Activated CD4-positive, alpha-beta T cell treated with anti-CD3 and anti-CD28 coated beads for 4 hours (primary cell): ENCODE measurements at regions not wholly inside any gene's neighbourhood (a gene's known extent, or its start where the extent isn't known, plus 50 kb on each side); places are given as distances from the start of the nearest gene placed in this dataset.
"Not testable (repeated sequence)": the region's sequence is repeated elsewhere in the genome, so short reads cannot be mapped to it uniquely, and the experiment has no call there.

Experiments
- DNase-seq, 2 donors: peaks; one replicate each; pipeline ENCODE4 v3.0.0-alpha.2; 2020

DNA sequence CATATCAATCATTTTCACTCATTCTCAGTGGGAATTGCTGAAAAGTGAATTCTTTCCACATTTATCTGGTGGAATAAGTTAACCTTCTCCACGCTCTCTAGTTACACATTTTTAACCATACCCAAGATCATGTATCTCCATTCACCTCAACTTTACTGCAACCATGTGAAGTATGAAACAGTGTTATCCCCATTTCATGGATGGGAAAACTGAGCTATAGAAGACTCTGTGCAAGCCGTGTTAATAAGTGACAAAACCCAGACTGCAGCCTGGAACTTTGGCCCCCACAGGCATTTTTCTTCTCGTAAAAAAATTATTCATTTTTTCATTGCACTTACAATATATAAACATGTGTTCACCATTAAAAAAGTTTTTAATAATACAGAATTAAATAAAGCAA is 82.4 kb upstream of the CCND2 start:
- no peak for DNase-seq

DNA sequence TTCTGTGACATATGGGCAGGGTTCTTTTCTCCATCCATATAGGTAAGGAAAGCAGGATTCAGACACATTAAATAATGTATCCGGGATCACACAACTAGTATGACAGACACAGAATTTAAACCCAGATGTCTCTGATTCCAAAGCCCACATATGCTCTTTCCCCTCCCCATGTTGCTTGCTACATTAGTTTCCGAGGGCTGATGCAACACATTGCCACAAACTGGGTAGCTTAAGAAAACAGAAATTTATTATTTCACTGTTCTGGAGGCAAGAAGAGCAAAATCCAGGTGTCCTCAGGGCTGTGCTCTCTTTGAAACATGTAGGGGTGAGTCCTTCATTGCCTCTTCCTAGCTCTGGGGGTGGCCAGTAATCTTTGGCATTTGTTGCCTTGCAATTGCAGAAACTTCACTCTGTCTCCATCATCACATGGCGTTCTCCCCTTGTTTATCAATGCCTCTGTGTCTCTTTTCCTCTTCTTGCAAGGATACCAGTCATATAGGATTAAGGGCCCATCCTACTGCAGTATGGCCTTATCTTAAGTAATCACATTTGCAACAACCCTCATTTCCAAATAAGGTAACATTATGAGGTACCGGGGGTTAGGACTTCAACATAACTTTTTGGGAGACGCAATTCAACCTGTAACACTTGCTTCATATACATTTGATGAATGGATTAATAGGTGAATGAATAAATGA is 83.0 kb upstream of the CCND2 start:
- no peak for DNase-seq

DNA sequence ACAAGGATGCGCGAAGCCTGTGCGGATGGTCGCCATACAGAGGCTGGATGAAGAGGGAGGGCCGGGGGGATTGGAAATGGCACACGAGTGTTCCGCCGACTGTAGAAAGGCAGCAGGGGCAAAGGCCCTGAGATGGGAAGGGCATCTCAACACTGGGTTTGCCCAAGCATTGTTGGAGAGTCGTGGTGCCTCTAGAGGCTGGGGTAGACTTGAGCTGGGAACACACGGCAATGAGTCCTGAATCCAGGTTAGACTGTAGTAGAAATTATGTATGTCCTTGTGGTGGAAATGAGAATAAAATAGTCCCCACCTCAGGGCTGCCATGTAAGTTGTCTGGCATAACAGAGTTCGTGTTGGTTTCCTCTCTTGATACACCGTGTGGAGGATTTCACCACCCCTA is 83.8 kb upstream of the CCND2 start:
- no peak for DNase-seq

DNA sequence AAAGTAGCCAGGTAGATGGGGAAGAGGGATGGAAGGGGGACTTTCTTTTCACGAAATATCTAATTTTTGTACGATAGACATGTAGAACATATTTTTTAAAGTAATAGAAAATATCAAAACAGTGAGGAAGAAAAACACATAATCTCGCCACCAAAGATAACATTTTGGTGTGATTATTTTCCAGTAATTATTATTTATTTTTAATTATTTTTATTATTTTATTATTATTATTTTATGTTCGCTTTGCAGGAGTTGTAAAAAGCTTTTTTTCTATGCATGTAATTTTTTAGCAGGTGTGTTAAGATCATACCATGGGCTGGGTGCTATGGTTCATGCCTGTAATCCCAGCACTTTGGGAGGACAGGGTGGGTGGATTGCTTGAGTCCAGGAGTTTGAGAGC is 85.6 kb upstream of the CCND2 start:
- DNase-seq, result no peak

DNA sequence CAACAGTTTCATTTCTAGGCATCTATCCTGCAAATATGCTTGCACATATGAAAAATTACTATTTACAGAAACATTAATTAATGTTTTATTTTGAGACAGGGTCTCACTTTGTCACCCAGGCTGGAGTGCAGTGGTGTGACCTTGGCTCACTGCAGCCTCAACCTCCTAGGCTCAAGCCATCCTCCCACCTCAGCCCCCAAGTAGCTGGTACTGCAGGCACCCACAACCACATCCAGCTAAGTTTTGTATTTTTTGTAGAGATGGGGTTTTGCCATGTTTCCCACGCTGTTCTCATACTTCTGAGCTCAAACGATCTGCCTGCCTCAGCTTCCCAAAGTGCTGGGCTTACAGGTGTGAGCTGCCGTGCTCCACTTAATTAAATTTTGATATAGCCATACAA is 86.2 kb upstream of the CCND2 start:
- DNase-seq, result not testable (repeated sequence)

DNA sequence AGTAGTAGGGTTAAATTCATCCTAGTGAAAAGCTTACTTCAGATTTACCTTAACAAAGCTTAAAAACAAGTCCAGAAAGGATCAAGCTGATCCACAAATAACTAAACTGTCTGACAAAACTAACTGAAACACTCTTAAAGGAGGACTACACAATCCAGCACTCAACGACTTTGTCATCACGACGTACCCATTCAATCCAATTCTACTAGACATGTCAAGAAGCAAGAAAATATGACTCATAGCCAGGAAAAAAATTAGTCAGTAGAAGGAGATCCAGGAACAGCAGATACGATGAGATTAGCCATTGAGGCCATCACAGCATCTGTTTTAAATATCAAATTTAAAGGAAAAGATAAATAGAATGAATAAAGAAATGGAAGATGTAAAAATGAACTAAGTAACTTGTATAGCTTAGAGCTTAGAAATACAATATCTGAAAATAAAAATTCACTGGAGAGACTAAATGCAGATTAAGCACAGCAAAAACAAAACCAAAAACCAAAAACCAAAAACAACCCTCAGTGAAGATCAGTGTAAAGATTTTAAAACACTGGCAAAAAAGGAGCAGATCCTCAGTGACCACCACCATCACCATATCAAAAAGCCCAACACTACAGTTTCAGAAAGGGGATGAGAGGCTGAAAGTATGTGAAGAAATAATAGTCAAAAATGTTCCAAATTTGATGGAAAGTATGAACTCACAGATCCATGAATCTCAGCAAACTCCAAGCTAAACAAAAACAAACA is 95.0 kb upstream of the CCND2 start:
- DNase-seq, result no peak

DNA sequence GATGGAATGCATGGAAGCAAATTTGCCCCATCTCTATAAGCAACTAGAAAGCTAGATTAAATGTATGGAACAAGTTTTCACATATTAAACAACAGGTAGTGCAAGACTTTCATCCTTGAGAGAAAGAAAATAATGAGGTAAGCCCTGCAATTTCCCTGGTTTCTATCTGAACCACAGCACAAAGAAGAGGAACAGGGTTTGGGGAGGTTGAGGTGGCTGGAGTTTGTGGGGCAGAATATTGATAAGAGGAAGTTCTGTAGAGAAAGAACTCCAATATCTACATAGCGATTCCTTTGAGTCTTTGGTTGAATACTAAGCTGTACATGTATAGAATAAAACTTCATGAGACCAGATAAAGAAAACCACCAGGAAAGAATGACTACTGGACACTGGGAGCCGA is 96.3 kb upstream of the CCND2 start:
- no peak for DNase-seq

DNA sequence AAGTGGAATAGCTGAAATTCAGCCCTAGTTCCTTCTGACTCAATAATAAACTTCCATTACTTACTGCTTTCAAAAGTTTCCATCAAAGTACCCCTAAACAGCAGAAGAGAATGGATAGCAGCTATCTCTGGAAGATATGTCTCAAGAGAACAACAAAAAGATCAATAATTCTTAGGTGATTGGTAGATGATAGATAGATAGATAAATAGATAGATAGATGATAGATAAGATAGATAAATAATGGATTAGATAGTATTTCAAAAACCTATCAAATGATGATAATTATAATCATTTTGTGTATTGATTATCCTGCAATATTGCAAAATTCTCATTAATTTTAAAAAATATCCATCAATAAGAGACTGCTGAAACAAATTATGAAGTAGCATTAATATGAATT is 97.4 kb upstream of the CCND2 start:
- DNase-seq, result no peak

DNA sequence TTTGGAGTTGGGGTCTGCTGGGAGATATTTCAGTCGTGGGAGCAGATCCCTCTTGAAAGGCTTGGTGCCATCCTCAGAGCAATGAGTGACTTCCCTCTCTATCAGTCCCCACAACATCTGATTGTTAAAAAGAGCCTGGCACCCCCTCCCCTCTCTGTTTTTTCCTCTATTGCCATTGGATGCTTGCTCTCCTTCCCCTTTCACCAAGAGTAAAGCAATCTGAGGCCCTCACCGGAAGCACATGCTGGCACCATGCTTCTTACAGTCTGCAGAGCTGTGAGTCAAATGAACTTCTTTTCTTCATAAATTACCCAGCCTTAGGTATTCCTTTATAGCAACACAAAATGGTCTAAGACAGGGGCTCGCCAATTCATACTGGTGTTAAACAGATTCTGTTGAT is 99.1 kb upstream of the CCND2 start:
- no peak for DNase-seq

DNA sequence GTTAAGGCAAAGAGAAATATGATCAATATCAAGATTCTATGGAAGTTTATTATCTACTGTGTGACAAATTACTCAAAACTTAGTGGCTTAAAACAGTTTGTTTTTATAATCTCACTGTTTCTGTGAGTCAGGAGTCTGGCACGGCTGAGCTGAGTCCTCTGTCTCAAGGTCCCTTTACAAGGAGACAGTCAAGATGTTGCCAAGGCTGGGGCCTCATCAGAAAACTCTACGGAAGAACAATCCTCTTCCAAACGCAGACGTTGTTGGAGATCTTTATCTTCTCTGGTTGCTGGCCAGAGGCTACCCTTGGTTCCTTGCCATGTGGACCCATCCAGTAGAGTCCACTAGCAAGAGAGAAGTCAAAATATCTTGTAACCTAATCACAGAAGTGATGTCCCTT is 100.6 kb upstream of the CCND2 start:
- no peak for DNase-seq

DNA sequence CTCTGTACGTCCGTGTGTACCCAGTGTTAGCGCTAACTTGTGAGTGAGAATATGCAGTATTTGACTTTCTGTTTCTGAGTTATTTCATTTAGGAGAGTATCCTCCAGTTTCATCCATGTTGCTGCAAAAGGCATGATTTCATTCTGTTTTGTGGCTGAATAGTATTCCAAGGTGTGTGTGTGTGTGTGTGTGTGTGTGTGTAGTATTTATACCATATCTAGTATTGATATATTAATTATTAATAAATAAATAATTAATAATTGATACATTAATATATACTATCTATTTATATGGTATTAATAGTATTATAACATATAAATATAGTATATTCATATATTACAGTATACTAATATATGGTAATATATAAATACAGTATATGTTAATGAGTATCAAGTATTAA is 101.8 kb upstream of the CCND2 start:
- no peak for DNase-seq

DNA sequence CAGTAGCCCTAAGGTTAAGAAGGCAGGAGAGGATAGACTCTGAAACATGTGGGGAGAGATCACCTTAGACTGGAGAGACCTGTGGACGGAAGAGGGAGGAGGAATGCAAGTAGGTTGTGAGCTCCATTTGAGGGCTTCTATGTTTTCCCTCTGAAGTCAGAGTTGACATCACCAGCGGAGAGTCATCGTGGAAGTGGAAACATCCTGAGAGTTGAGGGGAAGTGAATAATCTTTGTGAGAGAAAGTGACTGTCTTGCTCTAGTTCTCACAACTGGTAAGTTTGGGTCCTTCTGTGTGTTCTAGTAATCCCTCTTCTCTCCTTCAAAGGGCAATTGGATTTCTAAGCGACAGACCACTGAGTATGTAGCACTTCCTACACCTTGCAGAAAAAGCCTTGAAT is 103.6 kb upstream of the CCND2 start:
- DNase-seq, result no peak

DNA sequence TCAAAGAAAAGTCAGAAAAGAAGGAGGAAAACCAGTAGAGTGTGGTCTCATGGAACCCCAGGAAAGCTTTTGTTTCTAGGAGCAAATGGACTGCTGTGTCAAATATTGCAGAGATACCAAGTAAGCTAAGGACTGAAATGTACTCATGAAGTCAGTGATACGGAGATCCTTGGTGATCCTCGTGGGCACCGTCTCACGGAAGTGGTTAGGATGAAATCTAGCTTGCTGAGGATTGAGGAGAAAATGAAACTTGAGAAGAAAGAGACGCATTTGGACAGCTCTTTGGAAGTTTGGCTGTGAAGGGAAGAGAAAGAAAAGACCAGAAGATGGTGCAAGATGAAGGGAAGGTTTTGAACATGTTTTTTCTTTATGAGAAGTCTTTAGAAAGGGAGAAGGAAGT is 104.0 kb upstream of the CCND2 start:
- no peak for DNase-seq

DNA sequence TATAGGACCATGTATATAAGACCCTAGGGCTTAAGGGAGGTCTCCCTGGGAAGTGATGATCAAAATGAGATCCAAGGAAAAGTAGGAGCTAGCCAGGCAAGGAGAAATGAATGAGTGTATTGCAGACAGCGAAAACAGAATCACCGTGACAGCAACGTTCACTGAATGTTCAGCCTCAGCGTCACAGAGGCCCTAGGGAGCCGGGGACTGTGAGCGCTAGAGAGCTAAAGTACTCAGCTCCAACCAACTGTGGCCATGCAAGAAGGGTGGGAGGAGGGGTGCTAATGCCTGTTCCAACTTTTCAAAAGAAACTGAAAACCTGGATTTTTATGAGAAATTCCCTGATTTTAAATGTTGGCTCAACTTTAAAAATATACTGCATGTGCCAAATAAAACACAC is 105.5 kb upstream of the CCND2 start:
- no peak for DNase-seq

DNA sequence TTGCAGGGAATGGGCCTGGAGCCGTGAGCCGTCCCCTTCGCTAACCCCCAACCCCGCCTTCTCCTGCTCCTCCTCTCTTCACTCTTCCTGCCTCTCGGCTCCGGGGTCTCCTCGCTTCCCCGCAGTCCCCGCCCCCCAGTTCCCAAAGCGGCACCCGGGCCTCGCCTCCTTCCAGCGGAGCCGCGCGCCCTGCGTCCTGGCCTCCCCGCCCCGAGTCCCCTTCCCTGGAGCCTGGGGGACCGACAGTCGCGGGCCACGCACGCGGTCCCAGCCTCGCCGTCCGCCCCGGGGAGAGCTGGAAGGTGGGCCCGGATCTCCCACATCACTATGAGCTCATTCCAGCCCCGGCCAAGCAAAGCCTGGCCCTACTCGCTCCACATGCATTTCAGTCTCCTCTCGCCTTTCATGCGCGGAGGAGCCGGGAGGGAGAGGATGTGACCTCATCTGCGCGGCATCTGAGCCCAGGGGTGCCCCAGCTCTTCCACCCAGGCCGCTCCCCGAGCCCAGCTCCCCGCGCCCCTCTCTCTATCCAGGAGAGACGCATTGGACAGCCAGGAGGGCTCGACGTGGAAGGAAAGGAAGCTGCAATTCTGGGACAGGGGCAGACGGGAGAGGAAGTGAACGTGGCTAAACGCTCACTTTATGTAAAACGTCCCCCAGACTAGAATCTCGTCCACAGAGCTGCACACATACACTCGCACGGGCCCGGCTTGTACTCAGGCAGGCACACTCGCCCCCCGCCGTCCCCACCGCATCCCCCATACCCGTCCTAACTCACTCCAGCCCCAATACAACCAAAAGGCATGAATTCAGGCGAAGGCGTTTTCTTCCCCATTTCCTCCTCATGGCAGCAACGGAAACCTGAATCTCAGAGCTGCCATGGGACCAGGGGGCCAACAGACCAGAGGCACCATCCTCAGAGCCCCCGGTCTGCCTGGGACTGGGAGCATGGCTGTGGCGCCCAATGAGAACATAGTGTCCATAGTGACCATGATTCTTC is 108.7 kb upstream of the CCND2 start:
- DNase-seq, result peak; percentile 59 to 62

DNA sequence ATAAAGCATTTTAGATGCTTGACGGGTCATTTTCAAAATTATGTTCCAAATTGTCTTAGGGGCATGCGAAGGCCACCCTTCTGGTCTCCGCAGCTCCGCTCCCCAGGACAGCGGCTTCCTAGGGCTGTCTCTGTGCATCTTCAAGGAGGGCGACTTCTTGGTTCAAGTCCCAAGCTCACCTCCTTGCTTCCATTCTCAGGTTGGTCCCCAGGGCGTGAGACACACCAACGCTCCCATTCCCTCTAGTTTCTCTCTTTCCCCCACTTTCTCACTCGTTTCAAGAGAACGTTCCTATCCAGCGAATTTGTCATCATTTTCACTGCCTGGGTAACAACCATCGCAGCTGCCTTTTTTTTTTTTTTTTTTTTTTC is 109.4 kb upstream of the CCND2 start:
- DNase-seq, result no peak

DNA sequence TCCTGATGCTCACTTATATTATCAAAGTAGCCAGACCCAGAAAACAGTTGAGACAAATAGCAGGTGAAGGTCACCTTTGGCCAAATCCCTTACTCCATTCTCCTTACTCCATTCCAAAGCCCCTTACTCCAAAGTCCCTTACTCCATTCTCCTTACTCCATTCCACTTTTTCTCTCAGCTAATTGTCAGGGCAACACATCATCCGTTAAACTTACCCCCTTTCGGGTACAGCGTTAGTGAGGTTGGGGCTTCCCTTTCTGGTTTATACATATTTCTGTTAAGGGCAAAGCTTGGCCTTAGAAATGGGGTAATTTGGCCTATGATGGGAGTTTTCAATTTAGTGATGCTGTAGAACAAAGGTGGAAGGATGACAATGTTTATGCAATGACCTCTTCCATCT is 111.8 kb upstream of the CCND2 start:
- no peak for DNase-seq

DNA sequence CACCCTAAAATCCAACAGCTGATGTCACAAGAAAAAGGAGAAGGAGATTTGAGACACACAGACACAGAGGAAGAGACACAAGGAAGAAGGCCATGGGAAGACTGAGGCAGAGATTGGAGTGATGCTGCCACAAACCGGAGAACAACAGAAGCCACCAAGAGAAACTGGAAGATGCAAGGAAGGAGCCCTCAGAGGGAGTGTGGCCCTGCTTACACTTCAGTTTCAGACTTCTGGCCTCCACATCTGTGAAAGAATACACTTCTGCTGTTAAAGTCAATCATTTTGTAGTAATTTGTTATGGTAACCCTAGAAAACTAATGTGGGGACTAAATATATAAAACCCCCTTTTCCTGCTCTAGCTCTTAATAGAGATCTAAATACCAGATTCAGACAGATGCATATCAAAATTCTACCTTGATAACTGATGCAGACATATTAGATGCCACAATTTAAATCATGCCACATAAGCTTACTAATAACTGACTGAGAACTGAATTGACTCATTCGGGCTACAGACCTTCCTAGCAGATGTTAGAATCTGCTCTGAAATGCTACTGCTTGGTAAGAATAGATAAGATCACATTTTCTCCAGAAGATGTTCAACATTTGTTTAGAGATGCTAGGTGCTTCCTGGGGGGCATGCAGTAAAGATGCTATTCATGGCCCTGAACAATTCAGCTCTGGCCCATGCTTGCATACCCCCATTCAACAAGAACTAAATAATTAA is 113.1 kb upstream of the CCND2 start:
- no peak for DNase-seq

DNA sequence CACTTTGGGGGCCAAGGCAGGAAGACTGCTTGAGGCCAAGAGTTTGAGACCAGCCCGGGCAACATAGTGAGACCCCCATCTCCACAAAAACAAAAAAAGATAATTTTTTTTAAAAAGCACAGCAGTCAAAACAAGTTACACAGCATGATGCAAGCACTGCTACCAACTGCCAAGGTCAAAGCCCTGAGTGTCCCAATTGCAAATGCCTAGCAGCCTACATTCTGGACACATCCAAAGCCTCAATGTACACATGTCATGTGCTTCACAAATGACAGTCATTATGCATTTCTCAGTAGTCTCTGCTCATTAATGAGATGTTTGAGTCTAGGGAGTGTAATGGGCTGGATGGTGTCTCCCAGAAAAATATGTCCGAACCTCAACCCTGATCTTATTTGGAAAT is 113.7 kb upstream of the CCND2 start:
- DNase-seq, result no peak

DNA sequence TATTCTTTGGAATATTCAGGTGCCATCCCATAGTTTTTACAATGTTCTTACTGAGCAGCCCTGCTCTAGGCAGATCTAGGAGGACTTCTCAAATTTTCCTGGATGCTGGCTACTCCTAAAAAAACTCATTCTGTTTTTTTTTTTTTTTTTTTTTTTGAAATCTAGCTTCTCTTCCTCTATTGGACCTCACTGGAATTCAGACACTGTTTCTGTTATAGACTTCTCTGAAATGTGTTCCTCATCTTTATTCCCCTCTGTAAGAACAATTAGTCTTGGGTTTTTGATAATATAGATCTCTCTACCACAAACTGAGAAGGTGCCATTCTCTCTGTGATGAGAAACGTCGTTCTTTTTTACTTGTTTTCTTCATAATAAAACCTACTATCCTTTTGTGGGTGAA is 115.3 kb upstream of the CCND2 start:
- DNase-seq, result no peak

DNA sequence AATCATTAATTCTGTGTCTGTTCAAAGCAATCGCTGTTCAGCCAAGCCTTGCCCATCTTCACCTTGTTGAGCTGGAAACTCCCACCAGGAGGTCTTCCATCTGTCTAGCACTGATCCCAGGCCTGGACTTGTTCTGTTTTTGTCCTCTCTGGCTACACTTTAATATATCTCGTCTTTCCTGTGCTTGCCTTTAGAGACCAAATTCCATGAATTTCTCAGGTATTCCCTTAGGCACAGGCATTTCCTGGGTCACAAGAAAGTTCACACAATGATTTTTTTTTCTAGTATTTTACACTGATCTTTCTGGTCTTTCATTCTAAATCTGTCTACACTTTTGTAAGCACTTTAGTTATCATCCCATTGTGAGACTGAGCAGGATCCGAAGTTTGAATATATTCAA is 116.4 kb upstream of the CCND2 start:
- no peak for DNase-seq

DNA sequence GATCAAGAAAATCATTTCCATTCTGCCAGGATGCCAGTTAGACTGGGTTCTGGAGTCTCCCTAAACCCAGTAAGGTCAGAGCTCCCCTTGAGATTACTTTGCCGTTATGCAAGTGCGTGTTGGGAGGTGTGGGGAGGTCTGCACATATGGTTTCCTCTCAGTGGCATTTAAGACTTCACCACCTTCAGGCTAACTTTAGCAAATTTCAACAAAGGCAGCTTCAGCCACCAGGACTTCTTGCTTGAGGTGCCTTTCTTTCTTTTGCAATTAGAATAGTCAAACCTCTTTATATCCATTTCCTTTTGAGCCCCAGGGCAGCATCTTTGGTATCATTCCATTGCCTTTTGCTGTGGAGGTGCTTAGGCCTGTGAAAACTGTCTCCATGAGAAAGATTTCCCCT is 117.2 kb upstream of the CCND2 start:
- DNase-seq, result no peak

DNA sequence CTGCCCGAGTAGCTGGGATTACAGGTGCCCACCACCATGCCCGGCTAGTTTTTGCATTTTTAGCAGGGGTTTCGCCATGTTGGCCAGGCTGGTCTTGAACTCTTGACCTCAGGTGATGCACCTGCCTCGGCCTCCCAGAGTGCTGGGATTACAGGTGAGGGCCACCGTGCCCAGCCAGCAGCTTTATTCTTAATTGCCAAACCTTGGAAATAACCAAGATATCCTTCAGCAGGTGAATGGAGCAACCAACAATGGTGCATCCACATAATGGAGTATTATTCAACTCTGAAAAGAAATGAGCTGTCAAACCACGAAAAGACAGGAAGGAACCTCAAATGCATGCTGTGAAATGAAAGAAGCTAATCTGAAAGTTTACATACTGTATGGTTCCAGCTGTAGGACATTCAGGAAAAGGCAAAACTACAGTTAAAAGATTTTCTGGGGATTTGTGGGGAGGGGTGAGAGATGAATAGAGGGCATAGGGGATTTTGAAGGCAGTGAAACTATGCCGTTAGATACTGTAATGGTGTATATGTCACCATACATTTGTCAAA is 118.8 kb upstream of the CCND2 start:
- DNase-seq, result no peak
